ENCODE measurements at regions not wholly inside any gene's neighbourhood (a gene's known extent, or its start where the extent isn't known, plus 50 kb on each side); places are given as distances from the start of the nearest gene placed in this dataset.

- TF ChIP-seq CTCF (conservative IDR thresholded peaks at IDR 0.05; ENCODE audit: low read length) = no peak
- no peak for TF ChIP-seq EZH2phosphoT487 (IDR thresholded peaks at IDR 0.05; ENCODE audit: borderline replicate concordance, low read depth, low read length)
Observed at GRCh38 chr9:13386935-13387733, 107.6 kb upstream of the MPDZ start.

Data from OCI-LY7 (cell line).